ENCODE measurements at regions not wholly inside any gene's neighbourhood (a gene's known extent, or its start where the extent isn't known, plus 50 kb on each side); places are given as distances from the start of the nearest gene placed in this dataset.

GRCh38 chr3:148187296-148187695 lies 510.4 kb upstream of the AGTR1 start:
- DNase-seq = no peak

GRCh38 chr3:148190441-148190990 lies 507.2 kb upstream of the AGTR1 start:
- DNase-seq = no peak

GRCh38 chr3:148191966-148192365 lies 505.7 kb upstream of the AGTR1 start:
- DNase-seq = no peak

- no peak for DNase-seq
Observed at GRCh38 chr3:148197061-148197460, 500.6 kb upstream of the AGTR1 start.

GRCh38 chr3:148202386-148202785 lies 495.3 kb upstream of the AGTR1 start:
- no peak for DNase-seq

GRCh38 chr3:148203297-148204010 lies 494.2 kb upstream of the AGTR1 start:
- no peak for DNase-seq

- DNase-seq = no peak
Observed at GRCh38 chr3:148204131-148204530, 493.6 kb upstream of the AGTR1 start.

GRCh38 chr3:148205977-148206376 lies 491.7 kb upstream of the AGTR1 start:
- DNase-seq = no peak

- DNase-seq = no peak
Observed at GRCh38 chr3:148206446-148206845, 491.3 kb upstream of the AGTR1 start.

GRCh38 chr3:148208975-148209374 lies 488.7 kb upstream of the AGTR1 start:
- DNase-seq = no peak

- no peak for DNase-seq
Observed at GRCh38 chr3:148211725-148212124, 486.0 kb upstream of the AGTR1 start.

- DNase-seq = no peak
Observed at GRCh38 chr3:148214705-148215104, 483.0 kb upstream of the AGTR1 start.

GRCh38 chr3:148217317-148217716 lies 480.4 kb upstream of the AGTR1 start:
- DNase-seq = no peak

- no peak for DNase-seq
Observed at GRCh38 chr3:148218222-148218621, 479.5 kb upstream of the AGTR1 start.

- no peak for DNase-seq
Observed at GRCh38 chr3:148219999-148220398, 477.7 kb upstream of the AGTR1 start.

- DNase-seq = no peak
Observed at GRCh38 chr3:148221303-148221702, 476.4 kb upstream of the AGTR1 start.

- no peak for DNase-seq
Observed at GRCh38 chr3:148223266-148223665, 474.4 kb upstream of the AGTR1 start.

- DNase-seq = no peak
Observed at GRCh38 chr3:148226246-148226645, 471.5 kb upstream of the AGTR1 start.

- no peak for DNase-seq
Observed at GRCh38 chr3:148227534-148227933, 470.2 kb upstream of the AGTR1 start.

GRCh38 chr3:148229107-148229506 lies 468.6 kb upstream of the AGTR1 start:
- DNase-seq = no peak

GRCh38 chr3:148230473-148230872 lies 467.2 kb upstream of the AGTR1 start:
- DNase-seq = no peak

GRCh38 chr3:148232389-148232788 lies 465.3 kb upstream of the AGTR1 start:
- no peak for DNase-seq

GRCh38 chr3:148233403-148233802 lies 464.3 kb upstream of the AGTR1 start:
- DNase-seq = no peak

- DNase-seq = no peak
Observed at GRCh38 chr3:148234536-148234935, 463.2 kb upstream of the AGTR1 start.

GRCh38 chr3:148235566-148235965 lies 462.1 kb upstream of the AGTR1 start:
- no peak for DNase-seq
